Muscle of leg (tissue), 3 donors: ENCODE measurements at regions not wholly inside any gene's neighbourhood (a gene's known extent, or its start where the extent isn't known, plus 50 kb on each side); places are given as distances from the start of the nearest gene placed in this dataset.

ENCODE experiments used
- DNase-seq: peaks from one replicate; pipeline ENCODE4 v3.0.0; 2013
- H3K27ac ChIP-seq: one replicate; pipeline ENCODE4 v1.5.1; 2013; ENCODE audit warnings: mild to moderate bottlenecking, low read length, control low read depth
- H3K27me3 ChIP-seq: one replicate; pipeline ENCODE4 v1.6.1; 2013; ENCODE audit warnings: low read length; ENCODE audit not compliant: control insufficient read depth, insufficient read depth
- H3K36me3 ChIP-seq: one replicate; pipeline ENCODE4 v1.6.1; 2013; ENCODE audit warnings: low read length; ENCODE audit not compliant: control insufficient read depth, insufficient read depth
- H3K4me1 ChIP-seq: one replicate; pipeline ENCODE4 v1.6.1; 2013; ENCODE audit warnings: low read length; ENCODE audit not compliant: control insufficient read depth, insufficient read depth
- H3K4me3 ChIP-seq: one replicate; pipeline ENCODE4 v1.5.1; 2013; ENCODE audit warnings: low read length, control low read depth
- H3K9me3 ChIP-seq: replicated peaks from 2 replicates; pipeline ENCODE4 v1.6.1; 2013; ENCODE audit warnings: low read depth, low read length; ENCODE audit not compliant: control insufficient read depth
- WGBS: methylation state at CpG from one replicate; pipeline ENCODE4 v1.1.5; 2013; ENCODE audit warnings: missing lambda C conversion rate; ENCODE audit not compliant: insufficient coverage; 5-methylcytosine and 5-hydroxymethylcytosine counted together

GRCh38 chr5:74233091-74233490, 407.4 kb downstream of the ENC1 start:
- H3K36me3 ChIP-seq = no peaks in the 10 kb centered on the region
- no peaks in the 10 kb centered on the region for H3K4me1 ChIP-seq
- no peak overlapping the region for H3K4me3 ChIP-seq
- H3K27ac ChIP-seq = no peak overlapping the region
- DNase-seq = no peak
- H3K9me3 ChIP-seq = no peaks in the 10 kb centered on the region
- no peaks in the 10 kb centered on the region for H3K27me3 ChIP-seq

DNA sequence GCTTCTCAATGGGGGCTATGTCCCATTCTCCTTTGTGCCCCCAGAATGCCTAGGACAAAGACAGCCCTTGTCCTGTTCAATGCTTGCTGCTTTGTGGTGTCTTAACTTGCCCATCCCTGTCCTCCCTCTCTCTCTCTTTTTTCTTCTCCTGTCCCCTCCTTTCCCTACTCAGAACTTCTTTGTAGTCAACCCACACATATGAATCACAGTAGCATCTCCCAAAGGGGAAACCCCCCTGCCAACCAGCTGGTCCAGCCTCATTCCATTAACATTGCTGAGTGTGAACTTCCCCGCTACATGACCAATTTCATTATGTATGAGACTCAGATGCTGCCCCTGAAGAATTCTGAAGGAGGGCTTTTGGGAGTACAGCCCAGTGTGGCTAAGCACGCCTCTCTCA, 408.3 kb downstream of the ENC1 start:
- no peak overlapping the region for H3K4me3 ChIP-seq
- no peak for DNase-seq
- H3K9me3 ChIP-seq = no peaks in the 10 kb centered on the region
- H3K4me1 ChIP-seq = no peaks in the 10 kb centered on the region
- WGBS = 85% methylated on average over 2 of the region's 2 CpGs
- H3K27ac ChIP-seq = no peak overlapping the region
- no peaks in the 10 kb centered on the region for H3K36me3 ChIP-seq
- no peaks in the 10 kb centered on the region for H3K27me3 ChIP-seq

DNA sequence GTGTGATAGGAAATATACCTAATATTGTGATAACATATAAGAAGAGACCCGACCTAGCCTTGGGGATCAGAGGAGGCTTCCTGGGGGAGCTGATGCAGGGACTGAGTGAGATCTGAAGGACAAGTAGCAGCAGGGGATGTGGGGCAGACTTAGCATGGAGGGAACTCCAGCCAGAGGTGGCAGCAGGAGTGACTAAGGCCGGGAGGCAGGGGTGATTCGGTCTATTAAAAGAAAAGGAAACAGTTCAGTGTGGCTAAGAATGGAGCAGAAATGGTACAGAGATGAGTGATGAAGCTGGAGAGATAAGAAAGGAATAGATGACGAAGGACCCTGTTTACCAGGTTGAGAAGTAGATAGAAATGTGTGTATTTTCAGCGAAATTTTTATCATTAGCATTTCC, 408.8 kb downstream of the ENC1 start:
- Histone ChIP-seq H3K4me3 (no peak overlapping the region), H3K9me3 (no peaks in the 10 kb centered on the region), H3K27me3 (no peaks in the 10 kb centered on the region), H3K36me3 (no peaks in the 10 kb centered on the region), H3K27ac (no peak overlapping the region), H3K4me1 (peaks cover 3% of the 10 kb centered on the region)
- 86% methylated on average over 5 of the region's 5 CpGs for WGBS
- DNase-seq = no peak

GRCh38 chr5:74226716-74227485, 413.6 kb downstream of the ENC1 start:
- DNase-seq = peak; percentile 67
- 66% methylated on average over 3 of the region's 4 CpGs for whole genome bisulfite sequencing
- peaks cover 9% of the 10 kb centered on the region for H3K9me3 ChIP-seq

GRCh38 chr5:74225587-74225986, 414.9 kb downstream of the ENC1 start:
- peaks cover 9% of the 10 kb centered on the region for H3K9me3 ChIP-seq
- H3K4me3 ChIP-seq = no peak overlapping the region
- no peak overlapping the region for H3K27ac ChIP-seq
- no peaks in the 10 kb centered on the region for H3K27me3 ChIP-seq
- peaks cover 3% of the 10 kb centered on the region for H3K4me1 ChIP-seq
- no peak for DNase-seq
- H3K36me3 ChIP-seq = no peaks in the 10 kb centered on the region

More at GRCh38 chr5:74226716-74227485, 413.6 kb downstream of the ENC1 start:
- Histone ChIP-seq H3K27me3 (no peaks in the 10 kb centered on the region), H3K4me3 (no peak overlapping the region), H3K36me3 (no peaks in the 10 kb centered on the region), H3K4me1 (peaks cover 3% of the 10 kb centered on the region), H3K27ac (no peak overlapping the region)

- DNase-seq = no peak
- H3K4me3 ChIP-seq = no peak overlapping the region
- peaks cover 9% of the 10 kb centered on the region for H3K9me3 ChIP-seq
- H3K27ac ChIP-seq = no peak overlapping the region
- H3K4me1 ChIP-seq = peaks cover 3% of the 10 kb centered on the region
- no peaks in the 10 kb centered on the region for H3K36me3 ChIP-seq
- no peaks in the 10 kb centered on the region for H3K27me3 ChIP-seq
Observed at GRCh38 chr5:74224331-74224730, 416.2 kb downstream of the ENC1 start.

- 80% methylated on average over 1 of the region's 1 CpG for WGBS
- no peak overlapping the region for H3K27ac ChIP-seq
- H3K9me3 ChIP-seq = peaks cover 9% of the 10 kb centered on the region
- no peak overlapping the region for H3K4me3 ChIP-seq
- H3K27me3 ChIP-seq = no peaks in the 10 kb centered on the region
- no peak for DNase-seq
- peaks cover 3% of the 10 kb centered on the region for H3K4me1 ChIP-seq
- H3K36me3 ChIP-seq = no peaks in the 10 kb centered on the region
Observed at GRCh38 chr5:74222806-74223205, 417.7 kb downstream of the ENC1 start.

GRCh38 chr5:74221413-74221812, 419.1 kb downstream of the ENC1 start:
- no peak overlapping the region for H3K4me3 ChIP-seq
- WGBS = 100% methylated on average over 1 of the region's 5 CpGs

DNA sequence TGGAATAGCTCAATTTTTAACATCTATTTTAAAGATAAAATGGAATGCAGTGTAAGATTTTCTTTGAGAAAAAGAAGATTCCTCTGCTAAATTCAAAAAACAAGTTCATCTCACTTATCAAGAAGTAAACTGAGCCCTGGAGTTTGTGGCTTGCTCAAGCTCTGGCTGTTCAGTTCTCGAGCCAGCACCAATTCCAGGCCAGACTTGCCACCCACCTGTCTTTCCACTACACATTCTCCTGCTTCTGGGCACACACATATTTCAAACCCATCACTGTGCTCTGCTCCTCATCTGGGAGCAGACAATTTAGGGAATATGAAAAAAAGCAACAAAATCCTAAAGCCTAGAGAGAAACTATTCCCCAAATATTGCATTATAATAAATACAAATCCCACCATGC, 424.5 kb downstream of the ENC1 start:
- Histone ChIP-seq H3K27me3 (no peaks in the 10 kb centered on the region), H3K36me3 (no peaks in the 10 kb centered on the region)
- DNase-seq = no peak

More at GRCh38 chr5:74221413-74221812, 419.1 kb downstream of the ENC1 start:
- no peaks in the 10 kb centered on the region for H3K27me3 ChIP-seq
- H3K27ac ChIP-seq = no peak overlapping the region
- no peaks in the 10 kb centered on the region for H3K4me1 ChIP-seq
- peaks cover 9% of the 10 kb centered on the region for H3K9me3 ChIP-seq
- H3K36me3 ChIP-seq = no peaks in the 10 kb centered on the region
- no peak for DNase-seq

GRCh38 chr5:74212336-74212735, 428.2 kb downstream of the ENC1 start:
- H3K9me3 ChIP-seq = no peaks in the 10 kb centered on the region
- H3K27ac ChIP-seq = no peak overlapping the region
- no peak overlapping the region for H3K4me3 ChIP-seq
- no peak for DNase-seq
- H3K36me3 ChIP-seq = no peaks in the 10 kb centered on the region
- no peaks in the 10 kb centered on the region for H3K27me3 ChIP-seq
- 65% methylated on average over 3 of the region's 5 CpGs for WGBS
- H3K4me1 ChIP-seq = peaks cover 15% of the 10 kb centered on the region

More for the DNA sequence above, 424.5 kb downstream of the ENC1 start:
- no peaks in the 10 kb centered on the region for H3K9me3 ChIP-seq
- H3K27ac ChIP-seq = no peak overlapping the region
- H3K4me3 ChIP-seq = no peak overlapping the region
- WGBS = 50% methylated on average over 1 of the region's 1 CpG
- H3K4me1 ChIP-seq = peaks cover 15% of the 10 kb centered on the region

- no peaks in the 10 kb centered on the region for H3K27me3 ChIP-seq
- WGBS = no CpG with 5 or more reads among the region's 2 CpGs
- no peak overlapping the region for H3K27ac ChIP-seq
- H3K9me3 ChIP-seq = no peaks in the 10 kb centered on the region
- H3K4me1 ChIP-seq = peaks cover 23% of the 10 kb centered on the region
- H3K36me3 ChIP-seq = no peaks in the 10 kb centered on the region
- H3K4me3 ChIP-seq = no peak overlapping the region
- no peak for DNase-seq
Observed at GRCh38 chr5:74209571-74209970, 431.0 kb downstream of the ENC1 start.
